ENCODE measurements at regions not wholly inside any gene's neighbourhood (a gene's known extent, or its start where the extent isn't known, plus 50 kb on each side); places are given as distances from the start of the nearest gene placed in this dataset.
"Not testable (repeated sequence)": the region's sequence is repeated elsewhere in the genome, so short reads cannot be mapped to it uniquely, and the experiment has no call there.

GRCh38 chr6:21773576-21773968 lies 180.0 kb downstream of the SOX4 start:
- no peak for DNase-seq

GRCh38 chr6:21777846-21778245 lies 184.3 kb downstream of the SOX4 start:
- no peak for DNase-seq

- no peak for DNase-seq
These were observed 186.6 kb downstream of the SOX4 start for GRCh38 chr6:21780141-21780540.

GRCh38 chr6:21780679-21781078 lies 187.1 kb downstream of the SOX4 start:
- no peak for DNase-seq

GRCh38 chr6:21781128-21781527 lies 187.6 kb downstream of the SOX4 start:
- no peak for DNase-seq

- DNase-seq = no peak
These were observed 191.6 kb downstream of the SOX4 start for GRCh38 chr6:21785164-21785563.

GRCh38 chr6:21791056-21791455 lies 197.5 kb downstream of the SOX4 start:
- DNase-seq = no peak

- no peak for DNase-seq
These were observed 198.0 kb downstream of the SOX4 start for GRCh38 chr6:21791581-21791980.

GRCh38 chr6:21792177-21792576 lies 198.6 kb downstream of the SOX4 start:
- DNase-seq = no peak

- not testable (repeated sequence) for DNase-seq
These were observed 203.4 kb downstream of the SOX4 start for GRCh38 chr6:21796979-21797378.

GRCh38 chr6:21798468-21798867 lies 204.9 kb downstream of the SOX4 start:
- DNase-seq = no peak

- DNase-seq = no peak
These were observed 206.8 kb downstream of the SOX4 start for GRCh38 chr6:21800330-21800729.

- no peak for DNase-seq
These were observed 207.4 kb downstream of the SOX4 start for GRCh38 chr6:21800948-21801438.

- DNase-seq = no peak
These were observed 208.1 kb downstream of the SOX4 start for GRCh38 chr6:21801446-21802174.

- no peak for DNase-seq
These were observed 208.7 kb downstream of the SOX4 start for GRCh38 chr6:21802175-21802822.

GRCh38 chr6:21804941-21805610 lies 211.5 kb downstream of the SOX4 start:
- DNase-seq = no peak

GRCh38 chr6:21807299-21808044 lies 213.9 kb downstream of the SOX4 start:
- DNase-seq = no peak

GRCh38 chr6:21808045-21808470 lies 214.5 kb downstream of the SOX4 start:
- DNase-seq = no peak

GRCh38 chr6:21808551-21809242 lies 215.1 kb downstream of the SOX4 start:
- DNase-seq = no peak

GRCh38 chr6:21811484-21811883 lies 217.9 kb downstream of the SOX4 start:
- DNase-seq = no peak

- no peak for DNase-seq
These were observed 222.7 kb downstream of the SOX4 start for GRCh38 chr6:21816231-21816630.

- no peak for DNase-seq
These were observed 226.9 kb downstream of the SOX4 start for GRCh38 chr6:21820442-21820841.

GRCh38 chr6:21823371-21823770 lies 229.8 kb downstream of the SOX4 start:
- DNase-seq = no peak
